ENCODE measurements at regions not wholly inside any gene's neighbourhood (a gene's known extent, or its start where the extent isn't known, plus 50 kb on each side); places are given as distances from the start of the nearest gene placed in this dataset.

DNA sequence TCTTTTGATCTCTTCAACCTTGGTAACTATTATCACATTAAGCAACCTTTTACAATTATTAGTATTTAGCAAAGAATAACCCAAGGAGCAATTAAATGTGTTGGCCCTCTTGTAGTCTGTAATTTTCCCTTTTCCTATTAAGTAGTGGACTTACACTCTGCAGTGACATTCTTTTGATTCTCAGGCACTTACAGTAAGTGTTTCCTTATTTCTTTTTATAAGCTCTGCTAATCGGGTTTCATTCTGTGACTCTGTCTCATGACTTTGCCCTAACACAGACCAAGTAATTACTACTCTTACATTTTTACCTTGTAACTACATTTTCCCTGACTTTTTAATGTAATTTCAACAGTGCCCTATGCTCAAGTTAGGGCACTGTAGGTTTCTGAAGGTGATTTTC is 104.0 kb upstream of the EPHA7 start:
- Histone ChIP-seq H3K27me3 (ENCODE audit: low read depth, low read length) (no peaks in the 10 kb centered on the region), H3K36me3 (replicated peaks; ENCODE audit: low read depth, low read length) (no peaks in the 10 kb centered on the region), H3K79me2 (ENCODE audit: low read length) (no peaks in the 10 kb centered on the region), H3K4me3 (ENCODE audit: low read length) (no peak overlapping the region), H2AFZ (ENCODE audit: low read depth, low read length) (no peak overlapping the region), H3K9ac (ENCODE audit: low read length) (no peak overlapping the region), H3K9me3 (ENCODE audit: insufficient read depth, low read length) (no peaks in the 10 kb centered on the region), H3K4me1 (ENCODE audit: low read length) (no peaks in the 10 kb centered on the region), H3K27ac (ENCODE audit: low read length) (no peak overlapping the region), H3K4me2 (ENCODE audit: low read length) (no peak overlapping the region), H4K20me1 (ENCODE audit: insufficient read depth, low read length) (no peaks in the 10 kb centered on the region)
- TF ChIP-seq EZH2phosphoT487 (IDR thresholded peaks at IDR 0.05; ENCODE audit: low read depth) = no peak
- TF ChIP-seq, protein P1, sequence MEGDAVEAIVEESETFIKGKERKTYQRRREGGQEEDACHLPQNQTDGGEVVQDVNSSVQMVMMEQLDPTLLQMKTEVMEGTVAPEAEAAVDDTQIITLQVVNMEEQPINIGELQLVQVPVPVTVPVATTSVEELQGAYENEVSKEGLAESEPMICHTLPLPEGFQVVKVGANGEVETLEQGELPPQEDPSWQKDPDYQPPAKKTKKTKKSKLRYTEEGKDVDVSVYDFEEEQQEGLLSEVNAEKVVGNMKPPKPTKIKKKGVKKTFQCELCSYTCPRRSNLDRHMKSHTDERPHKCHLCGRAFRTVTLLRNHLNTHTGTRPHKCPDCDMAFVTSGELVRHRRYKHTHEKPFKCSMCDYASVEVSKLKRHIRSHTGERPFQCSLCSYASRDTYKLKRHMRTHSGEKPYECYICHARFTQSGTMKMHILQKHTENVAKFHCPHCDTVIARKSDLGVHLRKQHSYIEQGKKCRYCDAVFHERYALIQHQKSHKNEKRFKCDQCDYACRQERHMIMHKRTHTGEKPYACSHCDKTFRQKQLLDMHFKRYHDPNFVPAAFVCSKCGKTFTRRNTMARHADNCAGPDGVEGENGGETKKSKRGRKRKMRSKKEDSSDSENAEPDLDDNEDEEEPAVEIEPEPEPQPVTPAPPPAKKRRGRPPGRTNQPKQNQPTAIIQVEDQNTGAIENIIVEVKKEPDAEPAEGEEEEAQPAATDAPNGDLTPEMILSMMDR (IDR thresholded peaks at IDR 0.05; ENCODE audit: low read depth, low read length) = no peak

GRCh38 chr6:93516441-93516840 is 97.1 kb upstream of the EPHA7 start:
- Histone ChIP-seq H3K9ac (ENCODE audit: low read length) (0 out of 2 replicates have a peak overlapping the region, but pooled peaks have one; percentile 30), H3K9me3 (ENCODE audit: insufficient read depth, low read length) (no peaks in the 10 kb centered on the region), H3K4me2 (ENCODE audit: low read length) (peak overlapping the region; percentile 75), H2AFZ (ENCODE audit: low read depth, low read length) (peak overlapping the region; percentile 70), H3K27ac (ENCODE audit: low read length) (no peak overlapping the region), H3K27me3 (ENCODE audit: low read depth, low read length) (no peaks in the 10 kb centered on the region), H3K79me2 (ENCODE audit: low read length) (no peaks in the 10 kb centered on the region), H3K36me3 (replicated peaks; ENCODE audit: low read depth, low read length) (no peaks in the 10 kb centered on the region), H4K20me1 (ENCODE audit: insufficient read depth, low read length) (no peaks in the 10 kb centered on the region), H3K4me3 (ENCODE audit: low read length) (peak overlapping the region; percentile 73), H3K4me1 (ENCODE audit: low read length) (peaks cover 10% of the 10 kb centered on the region)
- TF ChIP-seq EZH2phosphoT487 (IDR thresholded peaks at IDR 0.05; ENCODE audit: low read depth) = no peak
- TF ChIP-seq, protein P1 (IDR thresholded peaks at IDR 0.05; ENCODE audit: low read depth, low read length) = no peak

GRCh38 chr6:93515736-93516135 is 96.4 kb upstream of the EPHA7 start:
- Histone ChIP-seq H3K27me3 (ENCODE audit: low read depth, low read length) (no peaks in the 10 kb centered on the region), H3K9ac (ENCODE audit: low read length) (no peak overlapping the region), H3K4me2 (ENCODE audit: low read length) (peak overlapping the region; percentile 75), H2AFZ (ENCODE audit: low read depth, low read length) (0 out of 2 replicates have a peak overlapping the region, but pooled peaks have one; percentile 70), H3K36me3 (replicated peaks; ENCODE audit: low read depth, low read length) (no peaks in the 10 kb centered on the region), H3K27ac (ENCODE audit: low read length) (no peak overlapping the region), H4K20me1 (ENCODE audit: insufficient read depth, low read length) (no peaks in the 10 kb centered on the region), H3K79me2 (ENCODE audit: low read length) (no peaks in the 10 kb centered on the region), H3K9me3 (ENCODE audit: insufficient read depth, low read length) (no peaks in the 10 kb centered on the region), H3K4me3 (ENCODE audit: low read length) (peak overlapping the region; percentile 73; the same call in 1 of the 2 replicates), H3K4me1 (ENCODE audit: low read length) (peaks cover 10% of the 10 kb centered on the region)
- TF ChIP-seq, protein P1 (IDR thresholded peaks at IDR 0.05; ENCODE audit: low read depth, low read length) = no peak
- TF ChIP-seq EZH2phosphoT487 (IDR thresholded peaks at IDR 0.05; ENCODE audit: low read depth) = no peak

DNA sequence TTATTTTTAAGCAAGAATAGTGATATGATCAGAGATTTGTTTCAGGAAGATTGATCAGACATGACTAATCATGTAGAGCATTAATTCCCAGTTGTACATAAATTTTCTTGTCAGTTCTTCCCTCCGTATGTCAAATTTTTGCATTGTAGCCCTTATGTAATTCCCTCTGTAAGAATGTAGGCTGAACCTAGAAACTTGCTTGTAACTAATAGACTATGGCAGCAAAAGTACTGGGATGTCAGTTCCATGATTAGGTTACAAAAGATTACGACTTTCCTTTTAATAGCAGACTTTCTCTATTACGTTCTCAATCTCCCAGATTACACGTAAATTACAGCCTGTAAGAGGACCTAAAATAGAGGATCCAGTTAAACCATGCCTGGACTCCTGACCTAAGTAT is 79.4 kb upstream of the EPHA7 start:
- Histone ChIP-seq H3K27me3 (ENCODE audit: low read depth, low read length) (no peaks in the 10 kb centered on the region), H3K9me3 (ENCODE audit: insufficient read depth, low read length) (no peaks in the 10 kb centered on the region), H3K36me3 (replicated peaks; ENCODE audit: low read depth, low read length) (no peaks in the 10 kb centered on the region), H3K27ac (ENCODE audit: low read length) (no peak overlapping the region), H3K4me3 (ENCODE audit: low read length) (no peak overlapping the region), H3K4me2 (ENCODE audit: low read length) (no peak overlapping the region), H2AFZ (ENCODE audit: low read depth, low read length) (no peak overlapping the region), H3K4me1 (ENCODE audit: low read length) (peaks cover 8% of the 10 kb centered on the region), H3K9ac (ENCODE audit: low read length) (no peak overlapping the region), H4K20me1 (ENCODE audit: insufficient read depth, low read length) (no peaks in the 10 kb centered on the region), H3K79me2 (ENCODE audit: low read length) (no peaks in the 10 kb centered on the region)
- TF ChIP-seq, protein P1 (IDR thresholded peaks at IDR 0.05; ENCODE audit: low read depth, low read length) = no peak
- TF ChIP-seq EZH2phosphoT487 (IDR thresholded peaks at IDR 0.05; ENCODE audit: low read depth) = no peak

Data from OCI-LY3 (cell line).